Stimulated activated effector memory CD8-positive, alpha-beta T cell treated with anti-CD3 and anti-CD28 coated beads, Interleukin-12 subunit alpha, Interleukin-12 subunit beta, amount 100 ng/mL, for 72 hours (primary cell): ENCODE measurements at regions not wholly inside any gene's neighbourhood (a gene's known extent, or its start where the extent isn't known, plus 50 kb on each side); places are given as distances from the start of the nearest gene placed in this dataset.
"Not testable (repeated sequence)": the region's sequence is repeated elsewhere in the genome, so short reads cannot be mapped to it uniquely, and the experiment has no call there.

Experiments used
- ATAC-seq: fragments of 150-1000 bp; cut with Tn5 transposase; 2 replicates; pipeline ENCODE4 v1.10.0; 2021
- DNase-seq, 2 donors: peaks; one replicate each; pipeline ENCODE4 v3.0.0; 2021 to 2022; ENCODE audit warnings: low spot score in 2 of 2
- H3K27ac Mint-ChIP-seq: one replicate; pipeline ENCODE4 v1.8.0; 2022; ENCODE audit warnings: mild to moderate bottlenecking, mixed read lengths
- H3K36me3 Mint-ChIP-seq: one replicate; pipeline ENCODE4 v1.8.0; 2022; ENCODE audit warnings: mild to moderate bottlenecking, mixed read lengths
- H3K4me1 Mint-ChIP-seq: one replicate; pipeline ENCODE4 v1.8.0; 2022; ENCODE audit warnings: mixed read lengths
- H3K4me3 Mint-ChIP-seq: one replicate; pipeline ENCODE4 v1.8.0; 2022; ENCODE audit warnings: mild to moderate bottlenecking, mixed read lengths
- H3K9me3 Mint-ChIP-seq: one replicate; pipeline ENCODE4 v1.8.0; 2022; ENCODE audit warnings: mixed read lengths

GRCh38 chr16:62752854-62753253, 716.6 kb upstream of the CDH8 start:
- H3K4me1 Mint-ChIP-seq = no peaks in the 10 kb centered on the region
- ATAC-seq = no peak
- H3K36me3 Mint-ChIP-seq = no peaks in the 10 kb centered on the region
- peaks cover 25% of the 10 kb centered on the region for H3K9me3 Mint-ChIP-seq
- no peak overlapping the region for H3K27ac Mint-ChIP-seq
- H3K4me3 Mint-ChIP-seq = no peak overlapping the region
- no peak for DNase-seq

- no peaks in the 10 kb centered on the region for H3K36me3 Mint-ChIP-seq
- H3K9me3 Mint-ChIP-seq = peaks cover 29% of the 10 kb centered on the region
- H3K4me1 Mint-ChIP-seq = no peaks in the 10 kb centered on the region
- H3K27ac Mint-ChIP-seq = no peak overlapping the region
- no peak overlapping the region for H3K4me3 Mint-ChIP-seq
- ATAC-seq = no peak
- no peak for DNase-seq
Observed at GRCh38 chr16:62751218-62751617, 715.0 kb upstream of the CDH8 start.

GRCh38 chr16:62741692-62742091, 705.5 kb upstream of the CDH8 start:
- DNase-seq = no peak
- Mint-ChIP-seq H3K4me3 (no peak overlapping the region), H3K9me3 (peaks cover 32% of the 10 kb centered on the region), H3K4me1 (no peaks in the 10 kb centered on the region), H3K27ac (no peak overlapping the region), H3K36me3 (no peaks in the 10 kb centered on the region)
- no peak for ATAC-seq

GRCh38 chr16:62738666-62739460, 702.6 kb upstream of the CDH8 start:
- H3K27ac Mint-ChIP-seq = no peak overlapping the region
- no peak overlapping the region for H3K4me3 Mint-ChIP-seq
- H3K4me1 Mint-ChIP-seq = no peaks in the 10 kb centered on the region
- no peaks in the 10 kb centered on the region for H3K36me3 Mint-ChIP-seq
- ATAC-seq (no peak), DNase-seq (no peak)
- peaks cover 20% of the 10 kb centered on the region for H3K9me3 Mint-ChIP-seq

GRCh38 chr16:62732092-62732491, 695.9 kb upstream of the CDH8 start:
- Mint-ChIP-seq H3K4me1 (no peaks in the 10 kb centered on the region), H3K36me3 (no peaks in the 10 kb centered on the region), H3K9me3 (peaks cover 12% of the 10 kb centered on the region), H3K27ac (no peak overlapping the region), H3K4me3 (no peak overlapping the region)
- no peak for ATAC-seq
- no peak for DNase-seq

- DNase-seq, H3K27ac Mint-ChIP-seq, H3K4me1 Mint-ChIP-seq, H3K36me3 Mint-ChIP-seq, ATAC-seq, H3K4me3 Mint-ChIP-seq: not testable (repeated sequence)
- H3K9me3 Mint-ChIP-seq = peaks cover 28% of the 10 kb centered on the region
Observed at GRCh38 chr16:62724670-62725269, 688.5 kb upstream of the CDH8 start.

- H3K36me3 Mint-ChIP-seq = no peaks in the 10 kb centered on the region
- H3K4me3 Mint-ChIP-seq = no peak overlapping the region
- DNase-seq (no peak), ATAC-seq (no peak)
- H3K27ac Mint-ChIP-seq = no peak overlapping the region
- H3K9me3 Mint-ChIP-seq = peaks cover 34% of the 10 kb centered on the region
- H3K4me1 Mint-ChIP-seq = no peaks in the 10 kb centered on the region
Observed at GRCh38 chr16:62720651-62721050, 684.4 kb upstream of the CDH8 start.

- Mint-ChIP-seq H3K4me3 (no peak overlapping the region), H3K27ac (no peak overlapping the region), H3K4me1 (no peaks in the 10 kb centered on the region), H3K9me3 (peaks cover 29% of the 10 kb centered on the region), H3K36me3 (no peaks in the 10 kb centered on the region)
- no peak for ATAC-seq
- no peak for DNase-seq
Observed at GRCh38 chr16:62717026-62717425, 680.8 kb upstream of the CDH8 start.

- no peak for ATAC-seq
- H3K27ac Mint-ChIP-seq = no peak overlapping the region
- H3K36me3 Mint-ChIP-seq = no peaks in the 10 kb centered on the region
- H3K4me3 Mint-ChIP-seq = no peak overlapping the region
- H3K4me1 Mint-ChIP-seq = no peaks in the 10 kb centered on the region
- DNase-seq = no peak
- H3K9me3 Mint-ChIP-seq = peaks cover 32% of the 10 kb centered on the region
Observed at GRCh38 chr16:62715701-62716100, 679.5 kb upstream of the CDH8 start.

- DNase-seq (no peak), ATAC-seq (no peak)
- Mint-ChIP-seq H3K4me1 (no peaks in the 10 kb centered on the region), H3K9me3 (peaks cover 22% of the 10 kb centered on the region), H3K4me3 (no peak overlapping the region), H3K27ac (no peak overlapping the region), H3K36me3 (no peaks in the 10 kb centered on the region)
Observed at GRCh38 chr16:62712566-62712965, 676.3 kb upstream of the CDH8 start.

GRCh38 chr16:62711797-62712196, 675.6 kb upstream of the CDH8 start:
- no peak for DNase-seq
- Mint-ChIP-seq H3K27ac (no peak overlapping the region), H3K36me3 (no peaks in the 10 kb centered on the region), H3K4me3 (no peak overlapping the region), H3K4me1 (no peaks in the 10 kb centered on the region), H3K9me3 (peaks cover 17% of the 10 kb centered on the region)
- ATAC-seq = no peak

- no peak for ATAC-seq
- H3K4me3 Mint-ChIP-seq = no peak overlapping the region
Observed at GRCh38 chr16:62709794-62710193, 673.6 kb upstream of the CDH8 start.

GRCh38 chr16:62701426-62701825, 665.2 kb upstream of the CDH8 start:
- Mint-ChIP-seq H3K27ac (no peak overlapping the region), H3K36me3 (no peaks in the 10 kb centered on the region), H3K9me3 (peaks cover 14% of the 10 kb centered on the region), H3K4me3 (no peak overlapping the region), H3K4me1 (no peaks in the 10 kb centered on the region)
- DNase-seq (no peak), ATAC-seq (no peak)

More at GRCh38 chr16:62709794-62710193, 673.6 kb upstream of the CDH8 start:
- H3K9me3 Mint-ChIP-seq = peaks cover 14% of the 10 kb centered on the region
- H3K27ac Mint-ChIP-seq = no peak overlapping the region
- no peak for DNase-seq
- H3K4me1 Mint-ChIP-seq = no peaks in the 10 kb centered on the region
- no peaks in the 10 kb centered on the region for H3K36me3 Mint-ChIP-seq

GRCh38 chr16:62700426-62701294, 664.4 kb upstream of the CDH8 start:
- Mint-ChIP-seq H3K36me3 (no peaks in the 10 kb centered on the region), H3K27ac (no peak overlapping the region), H3K4me1 (no peaks in the 10 kb centered on the region), H3K9me3 (peaks cover 18% of the 10 kb centered on the region), H3K4me3 (no peak overlapping the region)
- ATAC-seq = no peak
- DNase-seq = no peak

- ATAC-seq (peak; percentile 42), DNase-seq (no peak)
- Mint-ChIP-seq H3K4me1 (no peaks in the 10 kb centered on the region), H3K4me3 (no peak overlapping the region), H3K9me3 (peaks cover 17% of the 10 kb centered on the region), H3K27ac (no peak overlapping the region), H3K36me3 (no peaks in the 10 kb centered on the region)
Observed at GRCh38 chr16:62692685-62693084, 656.4 kb upstream of the CDH8 start.
